ENCODE measurements at regions not wholly inside any gene's neighbourhood (a gene's known extent, or its start where the extent isn't known, plus 50 kb on each side); places are given as distances from the start of the nearest gene placed in this dataset.

DNA sequence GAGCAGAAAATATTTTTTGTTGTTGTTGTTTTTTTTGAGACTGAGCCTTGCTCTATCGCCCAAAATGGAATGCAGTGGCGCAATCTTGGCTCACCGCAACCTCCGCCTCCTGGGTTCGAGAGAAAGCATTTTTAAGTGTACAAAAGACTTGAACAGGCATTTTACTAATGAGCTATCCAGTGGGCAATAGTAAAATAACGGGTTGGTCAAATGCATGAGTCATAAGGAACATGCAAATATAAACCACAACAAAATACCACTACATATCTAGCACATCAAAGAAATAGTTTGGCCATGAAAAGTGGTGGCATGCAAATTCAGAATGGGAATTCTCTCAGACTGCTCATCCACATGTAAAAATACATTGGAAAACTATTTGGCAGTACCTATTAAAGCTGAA, 71.7 kb upstream of the TMEM106B start:
- no peak for DNase-seq (ENCODE audit: low spot score)
- Histone ChIP-seq H3K27ac (ENCODE audit: extremely low read length, insufficient read depth, low read length) (no peak overlapping the region), H3K4me2 (ENCODE audit: low read depth, low read length) (no peak overlapping the region), H3K9ac (ENCODE audit: insufficient read depth, low read depth, low read length) (no peak overlapping the region), H3K4me3 (replicated peaks in 1 of 3; ENCODE audit: insufficient read depth in 1 of 3, low read depth in 2 of 3, low read length in 3 of 3) (no peak overlapping the region), H3K4me1 (ENCODE audit: insufficient read depth, low read length) (no peaks in the 10 kb centered on the region), H4K20me1 (ENCODE audit: insufficient read depth, low read length) (no peaks in the 10 kb centered on the region), H3K27me3 (ENCODE audit: control insufficient read depth in 1 of 2, insufficient read depth in 2 of 2, low read length in 2 of 2) (no peaks in the 10 kb centered on the region), H3K79me2 (ENCODE audit: insufficient read depth, low read length) (no peaks in the 10 kb centered on the region), H3K9me3 (ENCODE audit: low read length) (no peaks in the 10 kb centered on the region), H2AFZ (ENCODE audit: low read length) (no peak overlapping the region), H3K36me3 (replicated peaks in 1 of 2; ENCODE audit: control insufficient read depth in 1 of 2, insufficient read depth in 2 of 2, low read length in 2 of 2) (no peaks in the 10 kb centered on the region)
- ATAC-seq = no peak
- ChIA-PET POLR2A (no interaction called here), CTCF (ENCODE audit: low intra/inter-chr PET ratio, low total read pairs) (no interaction called here)
- intact Hi-C loops (cut with micrococcal nuclease; ENCODE audit: unreplicated experiment) (no loop called here), in situ Hi-C loops (cut with HindIII; ENCODE audit: extremely low pct_ligation_motif_present, low pct_unique_long_range_greater_than_20kb) (no loop called here)
- 15% methylated on average over 6 of the region's 6 CpGs for WGBS (ENCODE audit: low lambda C conversion rate)
- no TSS peak for BruUV-seq (replicated peaks)
- FAIRE-seq = no peak
- TF ChIP-seq MTF1 (CRISPR knock-in tag; IDR thresholded peaks at IDR 0.05) (no peak), TOPORS (CRISPR knock-in tag; IDR thresholded peaks at IDR 0.05) (no peak)
- TF ChIP-seq, protein P1, sequence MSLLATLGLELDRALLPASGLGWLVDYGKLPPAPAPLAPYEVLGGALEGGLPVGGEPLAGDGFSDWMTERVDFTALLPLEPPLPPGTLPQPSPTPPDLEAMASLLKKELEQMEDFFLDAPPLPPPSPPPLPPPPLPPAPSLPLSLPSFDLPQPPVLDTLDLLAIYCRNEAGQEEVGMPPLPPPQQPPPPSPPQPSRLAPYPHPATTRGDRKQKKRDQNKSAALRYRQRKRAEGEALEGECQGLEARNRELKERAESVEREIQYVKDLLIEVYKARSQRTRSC (CRISPR knock-in tag; IDR thresholded peaks at IDR 0.05; ENCODE audit: low read depth) = no peak

- WGBS (ENCODE audit: low lambda C conversion rate) = 32% methylated on average over 2 of the region's 2 CpGs
- in situ Hi-C loops (cut with HindIII; ENCODE audit: extremely low pct_ligation_motif_present, low pct_unique_long_range_greater_than_20kb) = no loop called here
- TF ChIP-seq ZNF780A (CRISPR knock-in tag; IDR thresholded peaks at IDR 0.05) (no peak), ATF4 (CRISPR knock-in tag; IDR thresholded peaks at IDR 0.05) (no peak), SRF (IDR thresholded peaks at IDR 0.05; ENCODE audit: low read depth, low read length) (no peak), PCBP1 (IDR thresholded peaks at IDR 0.05; ENCODE audit: borderline replicate concordance, low read depth, low read length) (no peak), ZMAT3 (CRISPR knock-in tag; conservative IDR thresholded peaks at IDR 0.05) (no peak), ZNF260 (CRISPR knock-in tag; IDR thresholded peaks at IDR 0.05; ENCODE audit: borderline replicate concordance, low read depth) (no peak), ZNF788 (CRISPR knock-in tag; IDR thresholded peaks at IDR 0.05; ENCODE audit: borderline replicate concordance) (no peak), ZNF839 (CRISPR knock-in tag; IDR thresholded peaks at IDR 0.05; ENCODE audit: borderline replicate concordance) (no peak), AKNA (CRISPR knock-in tag; IDR thresholded peaks at IDR 0.05; ENCODE audit: borderline replicate concordance) (no peak)
- TF ChIP-seq, protein P2, sequence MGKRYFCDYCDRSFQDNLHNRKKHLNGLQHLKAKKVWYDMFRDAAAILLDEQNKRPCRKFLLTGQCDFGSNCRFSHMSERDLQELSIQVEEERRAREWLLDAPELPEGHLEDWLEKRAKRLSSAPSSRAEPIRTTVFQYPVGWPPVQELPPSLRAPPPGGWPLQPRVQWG (CRISPR knock-in tag; IDR thresholded peaks at IDR 0.05; ENCODE audit: borderline replicate concordance, low read depth) = no peak
Observed at GRCh38 chr7:12146813-12147212, 64.3 kb upstream of the TMEM106B start.

More at GRCh38 chr7:12146813-12147212, 64.3 kb upstream of the TMEM106B start:
- no peak for FAIRE-seq
- H3K4me2 ChIP-seq (ENCODE audit: low read depth, low read length) = no peak overlapping the region
- no peaks in the 10 kb centered on the region for H3K36me3 ChIP-seq (replicated peaks in 1 of 2; ENCODE audit: control insufficient read depth in 1 of 2, insufficient read depth in 2 of 2, low read length in 2 of 2)
- intact Hi-C loops (cut with micrococcal nuclease; ENCODE audit: unreplicated experiment) = no loop called here
- H2AFZ ChIP-seq (ENCODE audit: low read length) = no peak overlapping the region
- BruUV-seq (replicated peaks) = no TSS peak
- H3K79me2 ChIP-seq (ENCODE audit: insufficient read depth, low read length) = no peaks in the 10 kb centered on the region
- ATAC-seq = no peak
- ChIA-PET POLR2A (no interaction called here), CTCF (ENCODE audit: low intra/inter-chr PET ratio, low total read pairs) (no interaction called here)
- H3K4me1 ChIP-seq (ENCODE audit: insufficient read depth, low read length) = no peaks in the 10 kb centered on the region
- no peak for DNase-seq (ENCODE audit: low spot score)
- H3K9ac ChIP-seq (ENCODE audit: insufficient read depth, low read depth, low read length) = no peak overlapping the region
- no peaks in the 10 kb centered on the region for H3K9me3 ChIP-seq (ENCODE audit: low read length)
- H4K20me1 ChIP-seq (ENCODE audit: insufficient read depth, low read length) = no peaks in the 10 kb centered on the region
- no peaks in the 10 kb centered on the region for H3K27me3 ChIP-seq (ENCODE audit: control insufficient read depth in 1 of 2, insufficient read depth in 2 of 2, low read length in 2 of 2)
- H3K4me3 ChIP-seq (replicated peaks in 1 of 3; ENCODE audit: insufficient read depth in 1 of 3, low read depth in 2 of 3, low read length in 3 of 3) = no peak overlapping the region
- no peak overlapping the region for H3K27ac ChIP-seq (ENCODE audit: extremely low read length, insufficient read depth, low read length)

Data from HepG2 (cell line).